K562 (cell line): ENCODE measurements at regions not wholly inside any gene's neighbourhood (a gene's known extent, or its start where the extent isn't known, plus 50 kb on each side); places are given as distances from the start of the nearest gene placed in this dataset.

Experiments
- ATAC-seq: fragments of 200-7000 bp; cut with Tn5 transposase; 3 replicates; pipeline ENCODE4 v1.9.1; 2020; ENCODE audit warnings: moderate library complexity
- BruUV-seq: library from RNA; stranded (reverse); fragments of 400-500 nt; replicated peaks from 2 replicates; lab custom pipeline; 2021; lab: Mats Ljungman, UMichigan
- CTCF ChIA-PET: fragments of 300-600 bp; formaldehyde crosslinking; extraction: SDS; loops from one replicate; lab custom pipeline; 2021; ENCODE audit warnings: low intra/inter-chr PET ratio; lab: Yijun Ruan, JAX
- POLR2A ChIA-PET: fragments of 300-600, 350-650 bp; sonication (Branson Sonifier 250); formaldehyde crosslinking; extraction: SDS; loops from one replicate; lab custom pipeline; 2021; ENCODE audit warnings: antibody characterized with exemption, inconsistent platforms; lab: Yijun Ruan, JAX
- DNase-seq, 4 experiments: peaks; one replicate each; pipeline versions ENCODE4 v3.0.0 to v3.0.0-alpha.2; 2011 to 2018; ENCODE audit warnings: low spot score in 3 of 4, mixed read lengths in 3 of 4; ENCODE audit errors: extremely low read depth in 1 of 4
- FAIRE-seq: peaks from 2 replicates; lab custom pipeline; 2011; peaks lifted over from hg19 to GRCh38; lab: Jason Lieb, UNC
- H2AFZ ChIP-seq: 2 replicates; pipeline ENCODE4 v1.6.0; 2011; ENCODE audit warnings: low read depth, low read length, control low read depth, inconsistent platforms
- H3K27ac ChIP-seq: fragments of 200-600 bp; 3 replicates; pipeline ENCODE4 v1.8.0; 2011; ENCODE audit warnings: low read depth, mild to moderate bottlenecking, control low read depth, inconsistent platforms, low read length, moderate library complexity, mixed read lengths; ENCODE audit errors: extremely low read depth
- H3K27me3 ChIP-seq, 2 experiments: fragments of 300-600 bp in 1 of 2; 2 replicates in 1 of 2; 3 replicates in 1 of 2; pipeline versions ENCODE4 v1.6.0 to v1.8.0; 2011; ENCODE audit warnings: inconsistent platforms in 2 of 2, low read length in 2 of 2, mild to moderate bottlenecking in 1 of 2, mixed read lengths in 1 of 2, moderate library complexity in 1 of 2; ENCODE audit not compliant: control insufficient read depth in 2 of 2, insufficient read depth in 2 of 2
- H3K36me3 ChIP-seq: fragments of 300-600 bp; 3 replicates; pipeline ENCODE4 v1.8.0; 2011; ENCODE audit warnings: mild to moderate bottlenecking, low read length, inconsistent platforms; ENCODE audit not compliant: control insufficient read depth, insufficient read depth
- H3K4me1 ChIP-seq, 2 experiments: fragments of 200-600 bp in 1 of 2; replicated peaks in 1 of 2; 2 replicates in 1 of 2; 3 replicates in 1 of 2; pipeline versions ENCODE4 v1.5.1 to v1.8.0; 2011; ENCODE audit warnings: inconsistent platforms in 2 of 2, low read length in 2 of 2, mild to moderate bottlenecking in 1 of 2, mixed read lengths in 1 of 2, moderate library complexity in 1 of 2; ENCODE audit not compliant: control insufficient read depth in 2 of 2, insufficient read depth in 2 of 2
- H3K4me2 ChIP-seq: 2 replicates; pipeline ENCODE4 v1.6.1; 2011; ENCODE audit warnings: low read length, control low read depth, inconsistent platforms, mixed read lengths; ENCODE audit not compliant: insufficient read depth
- H3K4me3 ChIP-seq: fragments of 200-600 bp; sonication (generic), shearing (Covaris generic); 2 replicates; pipeline ENCODE4 v1.5.1; 2016; ENCODE audit warnings: control low read depth, inconsistent platforms
- H3K79me2 ChIP-seq: fragments of 200-600 bp; 3 replicates; pipeline ENCODE4 v1.8.0; 2011; ENCODE audit warnings: low read length, inconsistent platforms; ENCODE audit not compliant: control insufficient read depth, insufficient read depth
- H3K9ac ChIP-seq, 2 experiments: 2 replicates each; pipeline versions ENCODE4 v1.6.0 to v1.6.1; 2011; ENCODE audit warnings: low read depth in 2 of 2, low read length in 2 of 2, control low read depth in 1 of 2, inconsistent platforms in 1 of 2, mild to moderate bottlenecking in 1 of 2, mixed read lengths in 1 of 2; ENCODE audit not compliant: insufficient read depth in 1 of 2
- H3K9me1 ChIP-seq: one replicate; pipeline ENCODE4 v1.6.0; 2011; ENCODE audit warnings: inconsistent platforms, mild to moderate bottlenecking, low read length, moderate library complexity; ENCODE audit not compliant: control insufficient read depth, insufficient read depth
- H3K9me3 ChIP-seq: replicated peaks from 2 replicates; pipeline ENCODE4 v1.5.1; 2011; ENCODE audit warnings: low read depth, low read length, inconsistent platforms; ENCODE audit not compliant: control insufficient read depth, insufficient read depth
- H4K20me1 ChIP-seq: replicated peaks from 2 replicates; pipeline ENCODE4 v1.6.1; 2011; ENCODE audit warnings: low read length, inconsistent platforms, mixed read lengths; ENCODE audit not compliant: control insufficient read depth, insufficient read depth
- MEIS2 ChIP-seq: fragments of 450-650 bp; IDR thresholded peaks from 2 replicates; pipeline ENCODE4 v1.6.1; 2014; ENCODE audit warnings: mild to moderate bottlenecking; ENCODE audit not compliant: partially characterized antibody
- RB1 ChIP-seq: fragments of 450-650 bp; IDR thresholded peaks from 2 replicates; pipeline ENCODE4 v1.6.1; 2017; ENCODE audit warnings: low read depth, mild to moderate bottlenecking
- TBL1XR1 ChIP-seq, 2 experiments: IDR thresholded peaks; 2 replicates each; pipeline ENCODE4 v1.6.1; 2012; ENCODE audit warnings: improper control_type of control experiment in 2 of 2, low read length in 2 of 2, mild to moderate bottlenecking in 1 of 2
- XRCC4 ChIP-seq: IDR thresholded peaks from one replicate; pipeline ENCODE4 v1.6.1; 2011; ENCODE audit not compliant: insufficient read depth, insufficient read length; ENCODE audit errors: extremely low read depth
- ZEB2 ChIP-seq: fragments of 450-650 bp; IDR thresholded peaks from 2 replicates; pipeline ENCODE4 v1.6.1; 2016
- ZNF174 ChIP-seq: fragments of 250-450 bp; sonication (Bioruptor Pico); IDR thresholded peaks from 2 replicates; pipeline ENCODE4 v1.4.0; 2020; ENCODE audit warnings: mild to moderate bottlenecking
- ZNF277 ChIP-seq: fragments of 250-450 bp; sonication (Bioruptor Pico); IDR thresholded peaks from 2 replicates; pipeline ENCODE4 v1.8.0; 2022; ENCODE audit warnings: inconsistent platforms, mild to moderate bottlenecking, moderate library complexity, borderline replicate concordance
- WGBS: fragments of 100-300 bp; shearing (Covaris generic); methylation state at CpG from one replicate; pipeline ENCODE4 v1.1.6; 2016; ENCODE audit warnings: low coverage, mixed read lengths; ENCODE audit not compliant: insufficient coverage; ENCODE audit errors: missing lambda C conversion rate; 5-methylcytosine and 5-hydroxymethylcytosine counted together
- in situ Hi-C: fragments of 300-500 bp; cut with MboI; formaldehyde crosslinking; loops from 4 replicates; pipeline ENCODE4 v1.15.0; 2018; ENCODE audit warnings: inconsistent platforms, mixed read lengths
- intact Hi-C: fragments of 100-400 bp; cut with micrococcal nuclease; formaldehyde crosslinking; loops from 2 replicates; pipeline ENCODE4 v1.14.2; 2022
- TF ChIP-seq, protein P1 (sequence below), 2 experiments: IDR thresholded peaks in 1 of 2; conservative IDR thresholded peaks in 1 of 2; 2 replicates each; pipeline ENCODE4 v1.6.1; 2016; ENCODE audit warnings: low read depth in 2 of 2, mild to moderate bottlenecking in 1 of 2, missing compliant biosample characterization in 1 of 2, missing genetic modification characterization in 1 of 2, moderate library complexity in 1 of 2

DNA sequence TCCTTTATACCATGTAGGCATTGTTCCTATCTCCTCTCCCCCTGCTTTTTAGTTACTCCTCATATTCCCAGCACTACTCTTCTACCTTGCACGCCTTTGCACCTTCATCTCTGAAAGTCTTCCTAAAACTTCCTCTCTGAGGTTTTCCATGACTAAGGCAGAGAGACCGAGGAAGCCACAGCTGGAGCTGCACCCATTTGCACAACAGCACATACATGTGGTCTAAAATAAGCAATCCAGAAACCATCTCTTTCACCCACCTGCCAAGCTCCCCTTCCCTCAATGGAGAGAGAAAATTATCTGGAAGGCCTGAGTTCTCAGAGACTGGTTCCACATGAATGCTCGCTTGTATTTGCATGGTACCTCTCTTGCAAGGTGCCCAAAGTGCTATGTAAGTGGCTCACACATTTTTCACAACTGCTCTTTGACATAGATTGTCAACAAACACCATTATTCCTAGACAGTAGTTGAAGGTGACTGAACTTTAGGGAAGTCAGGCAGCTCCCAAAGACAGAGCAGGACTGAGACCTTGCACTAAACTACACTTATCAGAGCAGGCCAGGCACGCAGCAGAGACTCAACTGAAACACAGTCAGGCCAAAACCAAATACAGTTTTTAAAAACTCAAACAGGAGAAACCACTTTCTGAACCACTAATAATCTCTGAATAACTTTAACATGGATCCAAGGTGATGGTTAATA, 313.2 kb downstream of the TFAP2A start (continued):
- TF ChIP-seq ZNF277 (CRISPR knock-in tag) (no peak), RB1 (no peak), TBL1XR1 (IDR thresholded peaks at IDR 0.05; ENCODE audit: low read length in 2 of 2) (no peak), XRCC4 (no peak)

DNA sequence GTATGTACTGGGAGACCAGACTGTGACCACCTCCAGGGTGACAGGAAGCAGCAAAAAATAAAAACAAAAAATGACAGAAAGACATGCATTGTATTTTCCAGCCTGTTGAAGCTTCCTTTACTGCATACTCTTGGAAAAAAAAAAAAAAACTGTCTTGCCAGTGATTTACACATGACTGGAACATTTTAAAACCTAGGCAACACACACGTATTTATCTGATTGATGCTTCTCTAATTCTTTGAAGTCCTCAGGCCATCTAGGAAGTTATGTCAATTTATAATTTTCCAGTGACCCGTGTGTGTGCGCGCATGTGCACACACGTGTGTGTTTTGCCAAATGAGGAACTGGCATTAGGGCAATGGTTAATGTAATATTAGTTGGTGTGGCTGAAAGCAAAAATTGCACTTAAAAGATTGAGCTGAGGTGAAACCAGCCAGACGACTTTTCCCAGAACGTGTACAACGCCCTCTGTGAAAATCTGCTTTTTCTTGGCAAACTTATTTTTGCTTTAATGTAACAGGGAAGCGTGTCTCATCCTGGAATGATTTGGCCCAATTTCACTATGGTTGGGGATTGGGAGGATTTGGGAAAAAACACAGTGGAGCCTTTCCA, 315.2 kb downstream of the TFAP2A start:
- no peak overlapping the region for H3K4me3 ChIP-seq
- ATAC-seq (no peak), DNase-seq (no peak), FAIRE-seq (no peak)
- ChIA-PET CTCF (no interaction called here), POLR2A (interaction anchor here (1.2 to 1.3 kb wide), 2 partner anchors 20 to 315 kb away, joined by 3 to 5 read pairs; partner anchors contain the start of gene TFAP2A)
- no peaks in the 10 kb centered on the region for H3K9me1 ChIP-seq
- no peaks in the 10 kb centered on the region for H3K27me3 ChIP-seq
- peaks cover 10 to 19% of the 10 kb centered on the region in 2 experiments for H3K4me1 ChIP-seq
- H3K27ac ChIP-seq = no peak overlapping the region
- H2AFZ ChIP-seq = peak overlapping the region; percentile 93
- peak overlapping the region; percentile 78; the same call in 1 of the 2 replicates for H3K4me2 ChIP-seq
- H3K9me3 ChIP-seq = no peaks in the 10 kb centered on the region
- in situ Hi-C loops (no loop called here), intact Hi-C loops (loop anchor here (5.0 kb wide), 1 partner anchor 303 kb away; no protein-coding TSS in a partner anchor)
- H3K9ac ChIP-seq = peak overlapping the region; percentile 52 to 69; a peak in 2 of 4 replicates
- H3K36me3 ChIP-seq = no peaks in the 10 kb centered on the region
- WGBS = 55% methylated on average over 9 of the region's 9 CpGs
- no TSS peak for BruUV-seq
- no peaks in the 10 kb centered on the region for H3K79me2 ChIP-seq
- H4K20me1 ChIP-seq = no peaks in the 10 kb centered on the region
- TF ChIP-seq ZEB2 (no peak), ZNF174 (CRISPR knock-in tag) (no peak), MEIS2 (peak; percentile 35)
- TF ChIP-seq, protein P1, sequence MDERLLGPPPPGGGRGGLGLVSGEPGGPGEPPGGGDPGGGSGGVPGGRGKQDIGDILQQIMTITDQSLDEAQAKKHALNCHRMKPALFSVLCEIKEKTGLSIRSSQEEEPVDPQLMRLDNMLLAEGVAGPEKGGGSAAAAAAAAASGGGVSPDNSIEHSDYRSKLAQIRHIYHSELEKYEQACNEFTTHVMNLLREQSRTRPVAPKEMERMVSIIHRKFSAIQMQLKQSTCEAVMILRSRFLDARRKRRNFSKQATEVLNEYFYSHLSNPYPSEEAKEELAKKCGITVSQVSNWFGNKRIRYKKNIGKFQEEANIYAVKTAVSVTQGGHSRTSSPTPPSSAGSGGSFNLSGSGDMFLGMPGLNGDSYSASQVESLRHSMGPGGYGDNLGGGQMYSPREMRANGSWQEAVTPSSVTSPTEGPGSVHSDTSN (CRISPR knock-in tag; IDR thresholded peaks at IDR 0.05; ENCODE audit: low read depth) = no peak
- TF ChIP-seq, protein P1 (tag; conservative IDR thresholded peaks at IDR 0.05; ENCODE audit: low read depth) = peak; percentile 71
